Occipital lobe (tissue), 1 donor: ENCODE measurements at regions not wholly inside any gene's neighbourhood (a gene's known extent, or its start where the extent isn't known, plus 50 kb on each side); places are given as distances from the start of the nearest gene placed in this dataset.
A peak's percentile ranks its signal among the peaks of the same experiment; 100 is the strongest.

ENCODE experiments used
- DNase-seq: peaks from one replicate; lab custom pipeline; 2025; lab: John Stamatoyannopoulos, UW

- DNase-seq, result no peak
Measured at GRCh38 chr10:78863140-78863905, 205.4 kb upstream of the ZMIZ1 start.

DNA sequence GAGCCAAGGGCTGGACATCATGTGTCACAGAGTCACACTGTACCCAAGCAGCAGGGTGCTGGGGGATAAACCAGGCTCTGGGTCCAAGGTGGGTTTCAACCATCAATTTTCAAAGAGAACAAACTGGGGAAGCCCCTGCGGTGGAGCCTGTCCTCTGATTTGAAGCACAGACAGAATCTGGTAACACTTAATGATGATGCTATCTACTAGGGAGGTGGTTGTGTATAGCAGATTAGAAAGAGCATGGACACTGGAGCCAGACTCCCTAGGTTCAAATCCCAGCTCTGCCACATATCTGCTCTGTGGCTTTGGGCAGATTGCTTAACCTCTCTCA lies 204.9 kb upstream of the ZMIZ1 start:
- no peak for DNase-seq

DNA sequence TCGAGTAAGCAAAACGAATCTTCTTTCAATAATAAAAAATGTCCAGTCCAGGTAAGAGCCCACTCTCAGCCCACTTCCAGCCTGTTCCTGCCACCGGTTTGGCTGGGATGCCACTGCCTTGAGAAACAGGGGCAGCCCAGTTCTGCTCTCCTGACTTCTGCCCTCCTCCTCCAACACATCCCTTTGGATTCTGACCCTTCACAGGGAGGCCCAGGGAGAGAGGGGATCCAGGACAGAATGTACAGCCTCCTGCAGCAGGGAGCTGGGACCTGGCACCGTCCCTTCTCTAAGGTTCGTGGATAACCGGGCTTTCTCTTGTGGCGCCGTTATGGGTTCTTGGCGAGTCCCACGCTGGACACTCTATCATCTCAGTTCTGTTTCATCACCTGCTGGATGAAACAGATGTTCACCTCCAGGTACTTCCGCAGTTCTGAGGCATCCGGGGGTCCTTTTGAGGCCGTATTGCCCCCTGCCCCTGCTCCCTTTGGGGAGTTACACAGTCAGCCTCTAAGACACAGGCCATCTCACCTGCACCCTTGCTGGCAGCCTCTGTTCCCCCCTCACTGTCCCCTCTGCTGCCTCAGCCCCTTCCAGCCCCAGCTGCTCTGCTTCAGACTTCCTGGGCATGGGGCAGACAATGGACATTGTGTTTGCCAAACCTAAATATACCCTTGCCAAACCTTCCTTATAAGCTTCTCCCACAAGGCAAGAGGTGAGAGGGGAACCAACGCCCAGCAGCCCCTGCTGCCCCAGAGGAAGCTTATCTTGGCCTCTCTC lies 203.8 kb upstream of the ZMIZ1 start:
- DNase-seq, result no peak

- peak; percentile 20 for DNase-seq
Measured at GRCh38 chr10:78865538-78865875, 203.3 kb upstream of the ZMIZ1 start.

GRCh38 chr10:78865931-78866717 lies 202.6 kb upstream of the ZMIZ1 start:
- DNase-seq, result no peak

DNA sequence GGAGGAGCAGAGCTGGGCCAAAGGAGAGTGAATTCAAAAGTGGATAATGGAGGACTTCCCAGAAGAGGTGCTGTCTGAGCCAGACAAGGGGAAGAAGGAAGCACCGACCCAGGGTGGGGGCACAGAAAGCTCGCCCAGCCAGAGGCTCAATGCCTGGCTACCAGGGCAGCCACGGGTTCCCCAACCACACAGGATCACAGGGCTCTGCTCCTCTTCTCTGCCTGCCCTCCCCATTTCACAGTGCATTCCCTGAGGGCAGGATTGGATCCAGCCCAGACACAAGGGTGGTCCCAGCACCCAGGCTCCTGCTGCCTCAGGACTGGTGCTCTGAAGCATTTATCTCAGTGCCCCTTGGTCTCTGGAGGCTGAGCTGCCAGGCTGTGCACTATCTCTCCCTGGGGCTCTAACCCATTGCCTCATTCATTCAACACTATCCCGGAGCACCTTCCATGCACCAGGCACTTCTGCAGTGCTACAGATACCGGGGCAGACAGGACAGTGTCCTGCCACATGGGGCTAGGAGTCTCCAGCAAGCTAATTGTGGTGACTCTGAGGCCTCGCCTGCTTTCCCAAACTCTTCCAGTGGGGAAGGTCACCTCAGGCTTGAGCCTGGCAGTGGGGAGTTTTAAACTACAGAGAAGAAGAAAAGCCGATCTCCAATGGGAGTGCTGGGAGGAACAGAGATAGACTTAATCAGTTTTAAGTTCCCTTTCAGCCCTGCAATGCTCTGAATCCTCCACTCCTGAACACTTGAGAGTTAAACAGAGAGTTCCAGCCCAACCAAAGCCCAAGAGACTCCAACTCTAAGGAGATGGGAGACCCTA lies 201.8 kb upstream of the ZMIZ1 start:
- no peak for DNase-seq

DNA sequence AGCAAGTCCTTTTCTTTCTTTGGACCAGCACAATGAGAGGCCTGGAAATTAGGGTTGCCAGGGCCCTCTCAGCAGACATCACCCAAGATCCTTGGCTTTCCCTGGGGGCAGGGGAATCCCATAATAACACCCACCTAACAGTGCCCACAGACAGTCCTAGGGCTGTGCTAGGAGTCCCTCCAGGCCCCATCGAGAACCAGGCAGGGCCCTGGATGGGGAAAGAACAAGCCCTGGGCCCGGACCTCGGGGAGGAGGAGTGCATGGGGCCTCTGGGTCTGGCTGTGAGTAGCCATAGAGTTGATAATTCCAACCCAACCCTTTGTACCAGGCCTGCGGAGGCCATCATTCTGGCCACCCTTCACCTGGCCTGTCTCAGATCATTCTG lies 201.2 kb upstream of the ZMIZ1 start:
- DNase-seq, result no peak

GRCh38 chr10:78868048-78868447 lies 200.7 kb upstream of the ZMIZ1 start:
- no peak for DNase-seq

- DNase-seq, result no peak
Measured at GRCh38 chr10:78868456-78868855, 200.3 kb upstream of the ZMIZ1 start.

DNA sequence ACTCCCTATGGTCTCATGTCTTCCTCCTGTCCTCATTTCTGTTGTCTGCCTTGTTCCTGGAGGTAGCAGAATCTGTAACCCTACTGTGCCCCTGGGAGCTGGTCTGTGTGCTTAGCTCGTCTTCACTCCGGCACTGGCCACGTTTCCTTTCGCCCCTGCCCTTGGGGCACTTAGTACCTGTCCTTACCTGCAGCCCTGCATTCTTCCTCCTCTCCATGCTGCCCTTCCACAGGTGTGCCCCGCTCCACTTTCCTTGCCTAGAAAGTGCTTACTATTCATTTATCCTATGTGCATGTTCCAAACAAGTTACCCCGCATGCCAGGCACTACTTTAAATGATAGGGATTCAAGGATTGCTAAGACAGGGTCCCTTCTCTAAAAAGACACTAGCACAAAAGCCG lies 199.9 kb upstream of the ZMIZ1 start:
- DNase-seq, result no peak

DNA sequence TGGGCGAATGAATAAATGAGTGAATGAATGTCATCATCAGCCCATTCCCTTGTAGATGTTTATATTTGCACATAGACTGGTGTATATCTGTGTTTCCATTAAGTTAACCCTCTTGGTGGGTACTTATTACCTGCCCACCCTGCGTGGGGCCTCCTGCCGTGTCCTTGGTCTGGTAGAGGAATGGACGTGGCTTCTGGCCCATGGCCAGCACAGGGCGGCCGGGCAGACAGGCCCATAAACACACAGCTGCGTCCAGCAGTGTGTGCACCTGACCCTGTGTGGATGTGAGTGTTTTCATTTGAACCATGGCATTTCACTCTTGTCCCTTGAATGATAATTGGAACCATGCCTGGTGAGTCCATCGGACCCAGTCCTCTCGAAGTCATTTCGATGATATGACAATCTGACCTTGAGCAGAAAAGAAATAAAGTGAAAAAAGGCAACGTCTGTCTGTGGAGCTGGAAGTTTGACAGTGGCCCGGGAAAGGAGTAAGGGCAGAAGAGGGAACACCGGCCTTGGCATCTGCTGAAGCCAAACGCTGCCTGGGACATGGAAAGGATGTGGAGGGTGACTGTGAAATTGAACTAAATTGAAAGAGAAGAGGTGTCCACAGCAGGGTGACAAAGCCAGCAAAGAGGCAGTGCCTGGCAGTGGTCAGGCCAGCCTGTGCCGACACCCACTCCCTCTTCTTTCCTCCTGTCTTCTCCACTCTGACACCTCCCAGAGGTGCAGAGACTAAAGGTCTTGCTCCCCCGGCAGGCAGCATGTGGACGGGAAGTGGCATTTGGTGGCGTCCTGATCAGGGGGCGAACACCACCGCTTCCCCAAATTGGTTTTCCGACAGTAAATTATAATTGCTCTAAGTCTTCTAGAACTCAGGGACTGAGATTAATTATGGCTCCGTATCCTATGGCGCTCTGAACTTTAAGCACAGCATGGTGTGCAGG lies 199.0 kb upstream of the ZMIZ1 start:
- no peak for DNase-seq

DNA sequence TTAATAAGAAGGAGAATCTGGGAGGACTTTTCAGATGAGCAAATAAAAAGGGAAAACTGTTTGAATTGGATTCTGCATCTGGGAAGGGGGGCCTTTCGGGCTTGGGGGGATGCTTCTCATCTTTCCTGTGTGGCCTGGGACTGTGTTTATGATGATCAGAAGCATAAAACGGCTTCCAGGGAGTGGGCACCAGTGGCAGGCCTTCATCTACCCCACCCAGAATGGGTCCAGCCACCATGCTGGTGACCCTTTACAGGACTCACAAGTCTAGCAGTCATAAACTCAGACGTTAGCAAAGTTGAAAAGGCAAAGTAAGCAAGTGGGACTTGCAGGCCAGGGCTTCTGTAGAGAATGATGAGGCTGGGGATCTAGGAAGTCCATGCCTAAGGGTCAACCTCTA lies 198.3 kb upstream of the ZMIZ1 start:
- DNase-seq, result no peak

DNA sequence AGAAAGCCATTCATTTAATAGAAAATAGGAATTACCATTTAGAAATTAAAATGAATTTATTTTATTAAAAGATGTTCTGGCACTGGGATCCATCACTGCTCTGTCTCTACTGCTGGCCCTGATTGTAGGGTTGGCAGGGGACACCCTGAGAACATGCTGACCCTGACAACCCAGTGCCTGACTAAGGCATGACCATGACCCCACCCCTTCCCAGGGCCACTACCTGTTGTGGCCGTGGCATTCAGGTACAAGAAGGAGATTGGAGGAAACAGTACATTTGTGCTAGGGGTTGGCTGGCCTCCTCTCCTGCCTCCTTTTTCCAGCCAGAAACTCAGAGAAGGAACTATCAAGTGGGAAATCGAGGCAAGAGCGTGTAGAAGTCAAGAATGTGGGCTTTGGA lies 197.0 kb upstream of the ZMIZ1 start:
- DNase-seq, result no peak

GRCh38 chr10:78873413-78873812 lies 195.4 kb upstream of the ZMIZ1 start:
- DNase-seq, result no peak

GRCh38 chr10:78875331-78875877 lies 193.4 kb upstream of the ZMIZ1 start:
- no peak for DNase-seq

DNA sequence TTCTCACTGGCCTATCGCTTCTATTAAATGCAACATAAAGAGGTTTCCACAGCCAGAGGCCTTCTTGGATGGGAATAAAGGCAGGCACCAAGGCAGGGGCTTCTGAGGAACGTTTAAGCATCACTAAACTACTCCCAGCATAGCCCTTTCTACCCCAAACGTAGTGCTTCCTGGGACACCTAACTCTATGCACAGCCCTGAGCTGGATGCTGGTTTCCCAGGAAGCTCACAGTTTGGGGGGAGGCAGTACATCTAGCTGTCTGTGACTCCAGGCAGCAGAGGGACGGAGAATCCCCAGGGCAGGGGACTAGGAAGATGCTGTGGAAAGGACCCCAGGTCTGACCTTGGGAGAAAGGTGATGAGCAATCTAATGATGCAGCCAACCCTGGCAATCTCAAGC lies 192.8 kb upstream of the ZMIZ1 start:
- DNase-seq, result no peak

DNA sequence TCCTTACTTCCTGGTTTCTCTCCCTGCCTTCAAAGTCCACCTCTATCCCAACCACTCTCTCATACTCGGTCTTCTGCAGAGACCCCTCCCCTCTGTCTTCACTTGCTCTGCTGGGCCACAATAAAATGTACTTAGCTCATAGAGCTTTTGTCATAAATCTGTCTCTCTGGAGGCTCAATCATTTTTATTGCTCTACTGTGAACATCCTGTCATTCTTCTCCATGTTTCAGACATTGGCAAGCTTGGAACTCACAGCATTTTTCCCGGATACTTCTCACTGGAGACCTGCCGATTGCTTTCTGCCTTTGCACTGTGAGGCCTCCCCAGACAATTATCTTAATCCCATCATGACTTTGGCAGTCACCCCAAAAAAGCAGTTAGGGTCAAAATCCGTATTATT lies 192.3 kb upstream of the ZMIZ1 start:
- DNase-seq, result no peak

- DNase-seq, result no peak
Measured at GRCh38 chr10:78879621-78880020, 189.1 kb upstream of the ZMIZ1 start.

DNA sequence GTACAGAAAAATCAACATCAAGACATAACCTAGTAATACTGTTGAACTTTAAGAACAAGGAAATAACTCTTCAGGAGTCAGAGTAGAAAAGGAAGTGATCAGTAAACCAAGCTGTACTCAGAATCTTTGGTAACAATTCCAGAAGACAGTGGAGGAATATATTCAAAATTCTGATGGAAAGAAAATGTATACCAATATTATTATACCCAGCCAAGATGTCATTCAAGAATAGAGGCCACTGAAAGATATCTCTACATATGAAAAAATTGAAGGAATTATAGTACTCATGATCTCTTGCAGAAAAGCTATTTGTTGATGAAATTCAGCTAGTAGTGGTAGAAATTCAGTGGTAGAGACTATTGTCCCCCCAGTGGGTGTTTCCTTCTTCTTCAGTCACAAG lies 182.6 kb upstream of the ZMIZ1 start:
- DNase-seq, result no peak

- no peak for DNase-seq
Measured at GRCh38 chr10:78889536-78890063, 179.2 kb upstream of the ZMIZ1 start.
